NCI-H1417 treated with DMSO at 0.1 percent for 48 hours (cell line): ENCODE measurements at regions not wholly inside any gene's neighbourhood (a gene's known extent, or its start where the extent isn't known, plus 50 kb on each side); places are given as distances from the start of the nearest gene placed in this dataset.
"Not testable (repeated sequence)": the region's sequence is repeated elsewhere in the genome, so short reads cannot be mapped to it uniquely, and the experiment has no call there.

ENCODE experiments used
- DNase-seq: peaks from one replicate; lab custom pipeline; 2025; lab: John Stamatoyannopoulos, UW

GRCh38 chr17:71085238-71086033, 916.1 kb downstream of the KCNJ2 start:
- DNase-seq, result no peak

- no peak for DNase-seq
These were observed 920.1 kb downstream of the KCNJ2 start for GRCh38 chr17:71089431-71089830.

- no peak for DNase-seq
These were observed 928.7 kb downstream of the KCNJ2 start for GRCh38 chr17:71098071-71098470.

- no peak for DNase-seq
These were observed 929.8 kb downstream of the KCNJ2 start for GRCh38 chr17:71099003-71099714.

- no peak for DNase-seq
These were observed 933.4 kb downstream of the KCNJ2 start for GRCh38 chr17:71102777-71103176.

- DNase-seq, result no peak
These were observed 934.9 kb downstream of the KCNJ2 start for GRCh38 chr17:71104225-71104624.

GRCh38 chr17:71106056-71106455, 936.7 kb downstream of the KCNJ2 start:
- not testable (repeated sequence) for DNase-seq

- no peak for DNase-seq
These were observed 937.8 kb downstream of the KCNJ2 start for GRCh38 chr17:71107136-71107535.

- no peak for DNase-seq
These were observed 940.4 kb downstream of the KCNJ2 start for GRCh38 chr17:71109697-71110096.

- DNase-seq, result no peak
These were observed 941.0 kb downstream of the KCNJ2 start for GRCh38 chr17:71110326-71110725.

GRCh38 chr17:71111460-71111859, 942.1 kb downstream of the KCNJ2 start:
- DNase-seq, result no peak

GRCh38 chr17:71111934-71112333, 942.6 kb downstream of the KCNJ2 start:
- no peak for DNase-seq

GRCh38 chr17:71113347-71113746, 944.0 kb downstream of the KCNJ2 start:
- DNase-seq, result no peak

GRCh38 chr17:71114911-71115668, 945.8 kb downstream of the KCNJ2 start:
- no peak for DNase-seq

GRCh38 chr17:71115669-71115972, 946.3 kb downstream of the KCNJ2 start:
- no peak for DNase-seq

- DNase-seq, result no peak
These were observed 948.1 kb downstream of the KCNJ2 start for GRCh38 chr17:71117466-71117865.

GRCh38 chr17:71118039-71118438, 948.7 kb downstream of the KCNJ2 start:
- DNase-seq, result no peak

GRCh38 chr17:71127416-71127815, 958.1 kb downstream of the KCNJ2 start:
- no peak for DNase-seq

- no peak for DNase-seq
These were observed 973.0 kb downstream of the KCNJ2 start for GRCh38 chr17:71142333-71142732.

GRCh38 chr17:71145486-71145885, 975.3 kb upstream of the SOX9 start:
- DNase-seq, result no peak

- no peak for DNase-seq
These were observed 972.9 kb upstream of the SOX9 start for GRCh38 chr17:71147906-71148305.

GRCh38 chr17:71149607-71150006, 971.2 kb upstream of the SOX9 start:
- no peak for DNase-seq

- no peak for DNase-seq
These were observed 963.5 kb upstream of the SOX9 start for GRCh38 chr17:71157297-71157696.
